HG02759 (cell line): ENCODE measurements at regions not wholly inside any gene's neighbourhood (a gene's known extent, or its start where the extent isn't known, plus 50 kb on each side); places are given as distances from the start of the nearest gene placed in this dataset.

Source experiments
- ATAC-seq: cut with Tn5 transposase; IDR thresholded peaks from one replicate; pipeline ENCODE4 v1.9.1; 2021; ENCODE audit warnings: mild to moderate bottlenecking, moderate library complexity; ENCODE audit not compliant: unreplicated experiment

GRCh38 chr13:109454167-109454917, 332.0 kb downstream of the IRS2 start:
- no peak for ATAC-seq

DNA sequence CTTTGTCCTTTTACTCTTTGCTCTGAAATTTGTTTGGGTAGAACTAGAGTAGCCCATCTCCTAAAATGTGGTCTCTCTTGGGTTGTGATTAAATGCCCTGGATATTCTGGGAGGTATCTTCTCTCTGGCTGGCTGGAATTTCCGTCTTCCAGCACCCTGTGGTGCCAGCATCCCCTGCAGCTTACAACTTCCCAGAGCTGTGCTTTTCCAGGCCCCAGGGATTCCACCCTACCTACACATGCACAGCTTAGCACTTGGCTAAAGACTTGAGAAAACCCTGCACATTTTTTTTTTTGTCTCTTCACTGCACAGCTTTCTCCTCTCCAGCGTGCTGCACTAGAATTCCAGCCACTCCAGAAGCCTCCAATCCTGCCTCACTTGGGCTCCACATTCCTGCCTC, 334.7 kb downstream of the IRS2 start:
- no peak for ATAC-seq

DNA sequence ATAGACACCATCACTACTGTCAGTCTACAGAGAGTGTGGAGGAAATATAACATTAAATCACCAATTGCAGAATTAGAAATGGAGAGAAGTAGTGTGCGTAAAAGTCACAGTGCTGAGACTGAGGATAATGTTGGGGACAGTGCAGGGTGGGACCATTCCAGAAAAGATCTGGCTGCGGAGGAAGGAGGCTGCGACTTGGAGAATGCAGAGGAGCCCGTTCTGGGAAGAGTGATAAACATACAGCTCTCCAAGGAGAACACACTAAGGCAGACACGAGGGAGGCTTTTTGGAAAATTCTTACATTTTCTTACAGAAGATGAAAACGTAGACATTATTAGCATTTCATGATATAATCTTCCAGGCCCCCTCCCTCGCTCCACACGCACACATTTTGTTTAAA, 337.8 kb downstream of the IRS2 start:
- ATAC-seq: no peak

DNA sequence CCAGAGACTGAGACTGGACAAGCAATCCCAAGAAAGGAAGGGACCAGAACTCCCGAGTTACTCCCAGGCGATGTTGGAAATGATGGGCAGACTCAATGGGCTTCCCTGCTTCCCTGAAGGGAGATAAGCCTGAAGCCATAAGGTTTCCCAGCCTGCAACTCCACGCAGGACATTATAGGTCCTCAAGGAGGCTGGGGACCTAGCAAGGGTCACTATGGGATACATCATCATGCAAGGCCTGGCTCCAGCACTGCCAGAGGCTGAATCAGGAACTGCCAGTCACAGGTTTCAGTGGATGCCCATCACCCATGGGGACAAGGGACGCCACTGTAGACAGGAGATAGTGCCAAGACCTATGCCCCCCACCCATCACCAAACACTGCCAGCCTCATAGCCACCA, 338.7 kb downstream of the IRS2 start:
- no peak for ATAC-seq

DNA sequence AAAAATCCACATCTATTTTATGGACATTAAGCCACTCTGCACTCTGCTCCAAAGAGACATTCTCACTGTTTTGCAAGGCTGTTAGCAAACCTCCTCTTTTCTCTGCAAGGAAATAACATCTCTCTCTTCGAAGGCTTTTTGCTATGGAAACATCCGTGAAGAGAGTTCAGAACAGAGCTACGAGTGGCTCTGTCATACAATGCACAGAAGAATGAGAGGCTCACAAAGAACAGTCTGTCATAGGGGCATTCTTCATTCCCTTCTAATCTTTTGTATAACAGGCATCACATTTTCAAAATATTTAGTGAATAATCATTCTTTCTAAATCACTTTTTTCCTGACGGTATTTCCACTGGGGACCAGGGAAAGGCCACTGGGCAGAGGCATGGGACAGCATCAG, 346.1 kb downstream of the IRS2 start:
- no peak for ATAC-seq

GRCh38 chr13:109439813-109440212, 346.6 kb downstream of the IRS2 start:
- ATAC-seq: no peak

DNA sequence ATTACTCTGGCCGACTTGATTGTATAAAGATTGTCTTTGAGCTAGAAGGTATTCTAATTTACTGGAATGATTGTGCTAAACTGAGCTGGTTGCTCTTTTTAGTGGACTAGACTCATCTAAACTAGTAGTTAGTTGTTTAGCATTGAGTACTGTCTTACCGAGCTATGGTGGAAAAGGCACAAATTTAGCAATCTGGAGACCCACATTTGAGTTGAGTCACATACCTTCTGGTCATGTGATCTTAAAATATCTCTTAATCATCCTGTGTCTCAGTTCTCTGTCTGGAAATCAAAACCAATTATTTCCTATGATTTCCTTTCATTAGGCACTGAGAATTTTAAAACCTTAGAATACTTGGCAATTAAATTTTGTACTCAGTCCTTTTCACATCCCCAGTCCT, 349.5 kb downstream of the IRS2 start:
- ATAC-seq: no peak

GRCh38 chr13:109436055-109436622, 350.2 kb downstream of the IRS2 start:
- ATAC-seq: no peak

DNA sequence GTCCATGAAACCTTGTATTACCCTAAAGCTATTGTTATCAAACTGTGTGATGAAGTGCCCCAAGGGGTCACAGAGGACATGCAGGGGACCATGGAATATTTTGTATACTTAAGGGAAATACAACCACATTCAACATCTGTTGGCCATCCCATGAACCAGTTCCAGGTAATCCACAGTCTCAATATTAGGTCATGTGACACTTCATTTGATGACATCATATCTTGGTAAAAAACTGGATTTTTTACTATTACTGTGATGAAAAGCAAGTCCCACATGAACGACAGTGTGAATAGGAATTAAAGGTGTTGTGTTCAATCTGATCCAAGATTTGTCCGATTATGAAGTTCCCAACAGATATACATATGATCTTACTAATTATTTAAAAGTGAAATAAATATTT, 355.2 kb downstream of the IRS2 start:
- ATAC-seq: no peak

- ATAC-seq: no peak
Measured at GRCh38 chr13:109428146-109428545, 358.2 kb downstream of the IRS2 start.

- ATAC-seq: no peak
Measured at GRCh38 chr13:109427695-109428094, 358.7 kb downstream of the IRS2 start.

DNA sequence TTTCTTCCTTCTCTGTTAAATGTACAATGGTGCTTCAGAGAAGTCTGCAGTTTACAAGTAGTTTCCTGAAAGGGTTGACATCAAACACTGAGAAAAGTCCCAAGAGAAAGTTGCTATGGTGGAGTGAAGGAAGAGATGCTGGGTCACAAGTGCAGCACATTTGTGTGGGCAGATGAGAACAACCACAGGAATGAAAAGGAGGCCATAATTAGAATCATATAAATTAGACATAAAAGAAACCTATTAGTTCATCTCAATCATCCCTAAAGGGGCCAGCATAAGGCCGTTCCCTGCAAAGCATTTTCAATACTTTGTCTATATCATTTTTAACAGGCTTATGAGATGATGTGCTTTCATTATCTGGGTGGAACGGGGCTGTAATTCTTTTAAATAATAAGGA, 359.2 kb downstream of the IRS2 start:
- no peak for ATAC-seq

- no peak for ATAC-seq
Measured at GRCh38 chr13:109426690-109426990, 359.7 kb downstream of the IRS2 start.

DNA sequence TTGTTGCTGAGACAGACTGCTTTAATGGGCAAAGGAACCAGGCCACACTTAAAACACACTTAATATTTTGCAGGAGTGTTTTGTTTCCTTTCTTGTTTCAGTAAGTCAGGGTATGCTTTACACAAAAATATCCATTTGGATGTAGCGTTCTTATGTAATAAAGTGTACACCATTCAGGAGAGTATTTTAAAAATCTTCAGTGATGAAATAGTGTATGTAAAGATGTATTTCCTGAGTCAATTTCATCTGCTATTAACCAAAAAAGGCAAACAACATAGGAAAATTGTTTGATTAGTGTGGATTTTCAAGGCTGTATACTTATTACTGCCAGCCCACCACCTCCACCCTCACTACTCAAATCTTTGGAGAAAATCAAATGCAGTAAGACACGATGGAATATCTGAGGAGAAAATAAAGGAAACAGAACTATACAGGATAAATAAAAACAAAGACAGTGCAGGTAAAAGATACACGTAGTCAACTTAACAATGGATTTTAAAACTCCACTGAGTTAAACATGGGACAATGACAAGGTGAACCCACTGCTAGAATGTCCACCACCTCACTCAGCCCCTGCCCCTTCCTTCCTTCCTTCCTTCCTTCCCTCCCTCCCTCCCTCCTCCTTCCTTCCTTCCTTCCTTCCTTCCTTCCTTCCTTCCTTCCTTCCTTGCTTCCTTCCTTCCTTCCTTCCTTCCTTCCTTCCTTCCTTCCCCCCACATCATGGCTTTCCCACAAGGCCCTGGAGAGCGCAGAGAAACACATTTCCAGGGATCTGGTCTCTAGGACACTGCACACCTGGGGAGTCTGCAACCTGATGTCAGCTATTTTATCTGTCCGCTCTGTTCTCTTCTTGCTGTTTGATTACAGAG, 360.3 kb downstream of the IRS2 start:
- no peak for ATAC-seq

DNA sequence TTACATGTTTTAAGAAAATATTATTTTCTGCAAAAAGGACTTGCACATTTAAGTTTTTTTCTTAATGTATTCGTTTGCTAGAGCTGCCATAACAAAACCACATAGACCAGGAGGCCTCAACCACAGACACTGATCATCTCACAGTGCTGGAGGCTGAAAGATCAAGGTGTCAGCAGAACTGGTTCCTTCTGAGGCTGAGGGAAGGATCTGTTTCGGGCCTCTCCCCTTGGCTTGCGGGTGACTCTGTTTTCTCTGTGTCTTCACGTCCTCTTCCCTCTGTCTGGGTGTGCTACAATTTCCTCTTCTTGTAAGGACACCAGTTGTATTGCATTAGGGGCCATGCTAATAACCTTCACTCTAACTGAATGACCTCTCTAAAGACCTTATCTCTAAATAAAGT, 364.2 kb downstream of the IRS2 start:
- no peak for ATAC-seq

- ATAC-seq: no peak
Measured at GRCh38 chr13:109419896-109420295, 366.5 kb downstream of the IRS2 start.

DNA sequence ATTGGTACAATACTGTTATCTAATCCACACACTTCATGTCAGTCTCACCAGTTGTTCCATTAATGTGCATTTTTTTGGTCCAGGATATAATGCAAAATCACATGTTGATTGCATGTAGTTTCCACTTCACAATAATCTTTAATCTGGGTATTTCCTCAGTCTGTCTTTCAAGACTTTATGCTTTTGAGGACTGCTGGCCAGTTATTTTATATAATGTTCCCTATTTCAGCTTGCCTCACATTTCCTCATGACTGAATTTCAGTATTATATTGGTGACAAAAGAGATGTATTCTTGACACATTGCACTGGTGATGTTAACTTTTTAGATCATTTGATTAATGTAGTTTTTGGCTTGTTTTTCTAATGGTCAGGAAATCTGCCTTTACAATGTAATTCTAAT, 368.3 kb downstream of the IRS2 start:
- ATAC-seq: no peak

- no peak for ATAC-seq
Measured at GRCh38 chr13:109416001-109416400, 370.4 kb downstream of the IRS2 start.

GRCh38 chr13:109415057-109415456, 371.3 kb downstream of the IRS2 start:
- ATAC-seq: no peak

GRCh38 chr13:109412283-109412901, 374.0 kb downstream of the IRS2 start:
- ATAC-seq: no peak

GRCh38 chr13:109410868-109411267, 375.5 kb downstream of the IRS2 start:
- ATAC-seq: no peak
